NOMO-1 (cell line): ENCODE measurements at regions not wholly inside any gene's neighbourhood (a gene's known extent, or its start where the extent isn't known, plus 50 kb on each side); places are given as distances from the start of the nearest gene placed in this dataset.
"Not testable (repeated sequence)": the region's sequence is repeated elsewhere in the genome, so short reads cannot be mapped to it uniquely, and the experiment has no call there.

Experiments used
- DNase-seq, 2 experiments: peaks; one replicate each; lab custom pipeline; 2025; ENCODE audit not compliant: unreplicated experiment in 2 of 2; lab: John Stamatoyannopoulos, UW

- no peak for DNase-seq
Measured at GRCh38 chr2:222760301-222760897, 88.9 kb downstream of the MOGAT1 start.

GRCh38 chr2:222761888-222762287 lies 90.4 kb downstream of the MOGAT1 start:
- no peak for DNase-seq

- DNase-seq, result no peak
Measured at GRCh38 chr2:222762342-222762741, 90.9 kb downstream of the MOGAT1 start.

- not testable (repeated sequence) for DNase-seq
Measured at GRCh38 chr2:222765883-222766282, 94.4 kb downstream of the MOGAT1 start.

- DNase-seq, result not testable (repeated sequence)
Measured at GRCh38 chr2:222768019-222768418, 92.8 kb upstream of the ACSL3 start.

- no peak for DNase-seq
Measured at GRCh38 chr2:222769446-222769845, 91.4 kb upstream of the ACSL3 start.

GRCh38 chr2:222769941-222770340 lies 90.9 kb upstream of the ACSL3 start:
- no peak for DNase-seq

GRCh38 chr2:222771832-222772231 lies 89.0 kb upstream of the ACSL3 start:
- no peak for DNase-seq

- DNase-seq, result no peak
Measured at GRCh38 chr2:222774941-222775340, 85.9 kb upstream of the ACSL3 start.

GRCh38 chr2:222776792-222777191 lies 84.0 kb upstream of the ACSL3 start:
- no peak for DNase-seq

- DNase-seq, result no peak
Measured at GRCh38 chr2:222778400-222778799, 82.4 kb upstream of the ACSL3 start.

GRCh38 chr2:222779145-222779832 lies 81.5 kb upstream of the ACSL3 start:
- DNase-seq, result no peak

GRCh38 chr2:222780051-222780450 lies 80.8 kb upstream of the ACSL3 start:
- peak; percentile 9 to 15 for DNase-seq

- no peak for DNase-seq
Measured at GRCh38 chr2:222782201-222782730, 78.6 kb upstream of the ACSL3 start.

- no peak for DNase-seq
Measured at GRCh38 chr2:222783592-222783991, 77.2 kb upstream of the ACSL3 start.

GRCh38 chr2:222790932-222791331 lies 69.9 kb upstream of the ACSL3 start:
- DNase-seq, result no peak

- DNase-seq, result peak; percentile 53 to 82
Measured at GRCh38 chr2:222792001-222792611, 68.7 kb upstream of the ACSL3 start.

- DNase-seq, result no peak
Measured at GRCh38 chr2:222794585-222795449, 66.0 kb upstream of the ACSL3 start.

GRCh38 chr2:222795450-222796357 lies 65.1 kb upstream of the ACSL3 start:
- DNase-seq, result no peak
